ENCODE measurements at regions not wholly inside any gene's neighbourhood (a gene's known extent, or its start where the extent isn't known, plus 50 kb on each side); places are given as distances from the start of the nearest gene placed in this dataset.
"Not testable (repeated sequence)": the region's sequence is repeated elsewhere in the genome, so short reads cannot be mapped to it uniquely, and the experiment has no call there.

- intact Hi-C loops (cut with DNase I; ENCODE audit: low total_unique reads): no loop called here
Measured at GRCh38 chrX:12076046-12076445, 62.2 kb upstream of the FRMPD4 start.

DNA sequence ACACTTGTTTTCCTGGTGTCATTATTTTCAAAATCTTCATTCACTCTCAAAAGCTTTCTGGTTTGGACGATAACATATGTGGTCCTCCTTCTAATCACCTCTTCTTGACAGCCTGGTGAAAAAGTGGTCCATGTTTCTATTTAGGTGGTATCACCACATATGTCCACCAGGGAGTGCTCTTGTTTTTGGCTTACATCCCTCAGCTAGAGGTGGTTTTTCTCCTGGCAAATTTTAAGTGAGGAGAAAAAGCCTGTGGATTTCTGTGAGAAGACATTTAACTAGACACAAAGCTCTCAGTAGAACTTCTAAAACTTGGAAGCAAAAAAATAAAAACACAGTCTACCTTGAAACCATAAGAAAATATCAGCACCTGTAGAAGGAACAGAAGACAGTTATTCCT lies 58.0 kb upstream of the FRMPD4 start:
- Histone ChIP-seq H3K4me1 (no peaks in the 10 kb centered on the region), H3K4me3 (no peak overlapping the region), H3K27ac (no peak overlapping the region), H3K27me3 (no peaks in the 10 kb centered on the region), H3K9me3 (no peaks in the 10 kb centered on the region), H3K36me3 (ENCODE audit: low read depth, missing control alignments) (no peaks in the 10 kb centered on the region)
- DNase-seq: peak; percentile 15
- WGBS, 2 donors: 15 to 24% methylated on average over 1 of the region's 1 CpG
- TF ChIP-seq CTCF (IDR thresholded peaks at IDR 0.05): peak in 2 of 3 experiments; percentile 37 to 44
- TF ChIP-seq POLR2A (IDR thresholded peaks at IDR 0.05): no peak
- intact Hi-C loops (cut with DNase I; ENCODE audit: low total_unique reads): no loop called here

More at GRCh38 chrX:12076046-12076445, 62.2 kb upstream of the FRMPD4 start:
- no peaks in the 10 kb centered on the region for H3K9me3 ChIP-seq
- no peaks in the 10 kb centered on the region for H3K4me1 ChIP-seq
- no peak for TF ChIP-seq POLR2A (IDR thresholded peaks at IDR 0.05)
- TF ChIP-seq CTCF (IDR thresholded peaks at IDR 0.05): no peak
- H3K27me3 ChIP-seq: no peaks in the 10 kb centered on the region
- no peaks in the 10 kb centered on the region for H3K36me3 ChIP-seq (ENCODE audit: low read depth, missing control alignments)
- WGBS, 2 donors: 52 to 76% methylated on average over 3 to 5 of the region's 5 CpGs
- H3K4me3 ChIP-seq: no peak overlapping the region
- no peak overlapping the region for H3K27ac ChIP-seq
- DNase-seq: no peak

DNA sequence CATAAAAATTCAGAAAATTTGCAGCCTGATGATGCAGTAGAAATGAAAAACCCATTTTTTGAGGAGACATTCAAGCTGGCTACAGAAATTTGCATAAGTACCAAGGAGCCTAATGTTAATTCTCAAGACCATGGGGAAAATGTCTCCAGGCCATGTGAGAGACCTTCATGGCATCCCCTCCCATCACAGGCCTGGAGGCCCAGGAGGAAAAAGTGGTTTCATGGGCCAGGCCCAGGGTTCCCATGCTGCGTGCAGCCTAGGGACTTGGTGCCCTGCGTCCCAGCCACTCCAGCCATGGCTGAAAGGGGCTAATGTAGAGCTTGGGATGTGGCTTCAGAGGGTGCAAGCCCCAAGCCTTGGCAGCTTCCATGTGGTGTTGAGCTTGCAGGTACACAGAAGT lies 55.3 kb upstream of the FRMPD4 start:
- 100% methylated on average over 1 of the region's 2 CpGs; no CpG with 5 or more reads in 1 of the 2 donors for WGBS, 2 donors
- H3K4me3 ChIP-seq; H3K27ac ChIP-seq; DNase-seq; H3K4me1 ChIP-seq; H3K36me3 ChIP-seq (ENCODE audit: low read depth, missing control alignments); H3K27me3 ChIP-seq; H3K9me3 ChIP-seq; intact Hi-C loops (cut with DNase I; ENCODE audit: low total_unique reads): not testable (repeated sequence)

Small RNA genes in the stretch of these regions (small RNA-seq; reads per million reads assigned to genes)
- 0 reads per million in 2 donors for gene RF00019
